Testis (tissue), 2 donors: ENCODE measurements at regions not wholly inside any gene's neighbourhood (a gene's known extent, or its start where the extent isn't known, plus 50 kb on each side); places are given as distances from the start of the nearest gene placed in this dataset.

Source experiments
- DNase-seq: peaks from one replicate; pipeline ENCODE4 v3.0.0-alpha.2; 2019
- H3K27ac ChIP-seq, 2 donors: fragments of 200-600 bp; sonication (generic); one replicate each; pipeline ENCODE4 v1.5.1; 2019
- H3K27me3 ChIP-seq: fragments of 200-600 bp; sonication (generic); one replicate; pipeline ENCODE4 v1.5.1; 2019
- H3K36me3 ChIP-seq: fragments of 200-600 bp; sonication (generic); one replicate; pipeline ENCODE4 v1.5.1; 2017; ENCODE audit warnings: low read depth; ENCODE audit errors: missing control alignments
- H3K4me1 ChIP-seq: fragments of 200-600 bp; sonication (generic); one replicate; pipeline ENCODE4 v1.5.1; 2019
- H3K4me3 ChIP-seq, 2 donors: fragments of 200-600 bp; sonication (generic); one replicate each; pipeline ENCODE4 v1.5.1; 2017 to 2019
- H3K9me3 ChIP-seq: fragments of 200-600 bp; sonication (generic); one replicate; pipeline ENCODE4 v1.5.1; 2017
- POLR2A ChIP-seq: fragments of 450-650 bp; IDR thresholded peaks from one replicate; pipeline ENCODE4 v1.6.1; 2017; ENCODE audit warnings: antibody characterized with exemption, mild to moderate bottlenecking, moderate library complexity
- WGBS, 2 donors: methylation state at CpG; one replicate each; pipeline ENCODE4 v1.1.5; 2018; 5-methylcytosine and 5-hydroxymethylcytosine counted together
- intact Hi-C: fragments of 100-400 bp; cut with DNase I; formaldehyde crosslinking; loops from one replicate; pipeline ENCODE4 v1.15.1; 2023; ENCODE audit warnings: low total_unique reads
- TF ChIP-seq, protein P1 (sequence below), 3 experiments: fragments of 450-650 bp in 2 of 3; fragments of 200-600 bp in 1 of 3; sonication (generic) in 1 of 3; IDR thresholded peaks; one replicate each; pipeline ENCODE4 v1.5.1; 2016 to 2019; ENCODE audit warnings: antibody characterized with exemption in 3 of 3, mild to moderate bottlenecking in 2 of 3, moderate library complexity in 1 of 3

DNA sequence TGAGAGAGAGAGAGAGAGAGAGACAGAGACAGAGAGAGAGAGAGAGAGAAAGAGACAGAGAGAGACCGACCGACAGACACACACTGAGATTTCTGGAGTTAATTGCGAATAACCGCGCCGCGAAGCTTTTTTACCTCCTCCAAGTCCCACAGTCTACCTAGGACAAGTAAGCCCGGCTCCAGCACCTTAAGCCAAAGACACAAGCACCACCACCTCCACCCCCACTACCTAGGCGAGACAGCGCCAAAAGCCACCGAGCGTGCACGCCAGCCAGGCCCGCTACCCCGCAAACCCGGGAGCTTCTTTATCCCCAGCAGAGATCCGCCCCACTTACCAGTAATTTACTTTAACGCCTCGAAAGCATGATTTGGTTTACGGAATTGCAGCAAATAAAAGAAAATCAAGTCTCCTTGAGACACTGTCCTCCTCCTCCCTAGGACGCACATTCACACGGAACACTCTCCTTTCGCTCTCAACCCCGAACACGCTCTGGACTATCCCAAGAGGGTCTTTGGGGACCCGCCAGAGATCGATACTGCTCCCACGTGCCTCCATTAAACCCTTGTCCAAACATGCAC lies 649.6 kb upstream of the DIPK2B start:
- peak overlapping the region; percentile 37 to 55 for H3K4me3 ChIP-seq
- intact Hi-C loops: no loop called here
- WGBS, 2 donors: 0 to 4% methylated on average over 1 to 28 of the region's 28 CpGs
- no peaks in the 10 kb centered on the region for H3K9me3 ChIP-seq
- no peaks in the 10 kb centered on the region for H3K4me1 ChIP-seq
- no peak for TF ChIP-seq POLR2A
- TF ChIP-seq, protein P1, sequence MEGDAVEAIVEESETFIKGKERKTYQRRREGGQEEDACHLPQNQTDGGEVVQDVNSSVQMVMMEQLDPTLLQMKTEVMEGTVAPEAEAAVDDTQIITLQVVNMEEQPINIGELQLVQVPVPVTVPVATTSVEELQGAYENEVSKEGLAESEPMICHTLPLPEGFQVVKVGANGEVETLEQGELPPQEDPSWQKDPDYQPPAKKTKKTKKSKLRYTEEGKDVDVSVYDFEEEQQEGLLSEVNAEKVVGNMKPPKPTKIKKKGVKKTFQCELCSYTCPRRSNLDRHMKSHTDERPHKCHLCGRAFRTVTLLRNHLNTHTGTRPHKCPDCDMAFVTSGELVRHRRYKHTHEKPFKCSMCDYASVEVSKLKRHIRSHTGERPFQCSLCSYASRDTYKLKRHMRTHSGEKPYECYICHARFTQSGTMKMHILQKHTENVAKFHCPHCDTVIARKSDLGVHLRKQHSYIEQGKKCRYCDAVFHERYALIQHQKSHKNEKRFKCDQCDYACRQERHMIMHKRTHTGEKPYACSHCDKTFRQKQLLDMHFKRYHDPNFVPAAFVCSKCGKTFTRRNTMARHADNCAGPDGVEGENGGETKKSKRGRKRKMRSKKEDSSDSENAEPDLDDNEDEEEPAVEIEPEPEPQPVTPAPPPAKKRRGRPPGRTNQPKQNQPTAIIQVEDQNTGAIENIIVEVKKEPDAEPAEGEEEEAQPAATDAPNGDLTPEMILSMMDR (IDR thresholded peaks at IDR 0.05): no peak
- no peak for DNase-seq
- no peaks in the 10 kb centered on the region for H3K27me3 ChIP-seq
- H3K27ac ChIP-seq: no peak overlapping the region
- H3K36me3 ChIP-seq: no peaks in the 10 kb centered on the region

DNA sequence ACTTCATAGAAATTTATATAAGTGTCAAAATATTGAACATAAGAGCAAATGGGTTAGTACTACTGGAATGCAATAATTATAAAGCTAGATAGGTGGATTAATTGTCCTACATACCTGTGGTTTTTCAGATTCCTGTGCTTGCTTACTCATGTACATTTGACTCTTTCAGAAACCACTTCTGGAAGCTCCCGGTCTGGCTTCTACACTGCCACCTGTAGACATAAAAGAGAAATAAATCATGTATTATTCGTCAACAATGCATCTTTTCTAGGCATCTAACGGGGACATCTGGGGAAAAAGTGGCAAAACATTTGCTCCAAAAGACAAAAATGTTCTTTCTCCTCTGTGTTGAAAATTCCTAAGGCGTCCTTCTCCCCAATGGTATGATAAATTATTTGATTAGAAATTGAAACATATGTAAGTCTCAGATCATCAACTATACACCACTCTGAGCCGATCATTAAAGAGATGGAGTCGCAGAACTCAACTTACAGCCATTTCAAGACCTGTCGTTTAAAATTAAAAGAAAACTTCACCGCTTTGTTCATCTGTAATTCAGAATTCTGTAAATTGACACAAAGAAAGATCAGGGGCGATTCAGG lies 648.7 kb upstream of the DIPK2B start:
- Histone ChIP-seq H3K36me3 (no peaks in the 10 kb centered on the region), H3K4me3 (no peak overlapping the region), H3K9me3 (no peaks in the 10 kb centered on the region), H3K4me1 (no peaks in the 10 kb centered on the region), H3K27me3 (no peaks in the 10 kb centered on the region), H3K27ac (no peak overlapping the region)
- WGBS, 2 donors: 17 to 25% methylated on average over 9 of the region's 9 CpGs
- DNase-seq: no peak
- intact Hi-C loops: no loop called here
- TF ChIP-seq POLR2A: no peak
- TF ChIP-seq, protein P1 (IDR thresholded peaks at IDR 0.05): no peak

DNA sequence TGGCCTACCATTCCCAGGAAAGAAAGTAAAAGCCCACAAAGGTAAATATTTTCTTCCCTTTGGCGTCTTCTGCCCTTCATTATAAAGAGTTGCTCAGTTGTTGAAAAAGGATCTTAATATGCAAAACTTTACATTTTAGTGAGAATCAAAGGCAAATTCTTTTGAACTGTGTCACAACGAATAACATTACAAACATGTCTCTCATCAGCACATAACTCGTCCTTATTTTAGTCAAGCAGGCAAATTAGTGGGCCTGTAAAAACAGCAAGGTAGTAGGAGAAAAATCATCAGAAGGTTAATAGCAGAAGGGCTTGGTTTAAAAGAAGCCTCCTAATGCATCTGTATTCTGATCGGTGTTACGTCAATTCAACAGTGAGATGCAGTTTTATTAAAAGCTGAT lies 647.3 kb upstream of the DIPK2B start:
- Histone ChIP-seq H3K27me3 (no peaks in the 10 kb centered on the region), H3K27ac (no peak overlapping the region), H3K4me1 (no peaks in the 10 kb centered on the region), H3K4me3 (no peak overlapping the region), H3K9me3 (no peaks in the 10 kb centered on the region), H3K36me3 (no peaks in the 10 kb centered on the region)
- intact Hi-C loops: no loop called here
- 66 to 83% methylated on average over 5 of the region's 5 CpGs for WGBS, 2 donors
- DNase-seq: no peak
- TF ChIP-seq POLR2A: no peak
- TF ChIP-seq, protein P1 (IDR thresholded peaks at IDR 0.05): no peak

DNA sequence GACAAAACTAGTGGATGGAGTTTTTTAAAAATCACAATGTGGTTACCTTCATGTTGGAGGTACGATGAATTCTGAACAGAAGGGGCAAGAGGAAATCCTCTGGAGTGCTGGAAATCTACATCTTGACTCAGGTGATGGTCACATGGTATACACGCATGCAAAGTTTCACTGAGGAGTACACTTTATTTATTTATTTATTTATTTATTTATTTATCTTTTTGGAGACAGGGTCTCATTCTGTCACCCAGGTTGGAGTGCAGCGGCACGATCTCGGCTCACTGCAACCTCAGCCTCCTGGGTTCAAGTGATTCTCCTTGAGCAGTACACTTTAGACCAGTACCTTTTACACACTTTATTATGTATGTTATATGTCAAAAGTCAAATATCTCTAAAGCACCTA lies 645.7 kb upstream of the DIPK2B start:
- H3K36me3 ChIP-seq: no peaks in the 10 kb centered on the region
- DNase-seq: no peak
- H3K27ac ChIP-seq: no peak overlapping the region
- H3K9me3 ChIP-seq: no peaks in the 10 kb centered on the region
- WGBS, 2 donors: 94 to 97% methylated on average over 5 of the region's 5 CpGs
- H3K4me1 ChIP-seq: no peaks in the 10 kb centered on the region
- no peak overlapping the region for H3K4me3 ChIP-seq
- intact Hi-C loops: no loop called here
- TF ChIP-seq, protein P1 (IDR thresholded peaks at IDR 0.05): no peak
- no peak for TF ChIP-seq POLR2A
- H3K27me3 ChIP-seq: no peaks in the 10 kb centered on the region

DNA sequence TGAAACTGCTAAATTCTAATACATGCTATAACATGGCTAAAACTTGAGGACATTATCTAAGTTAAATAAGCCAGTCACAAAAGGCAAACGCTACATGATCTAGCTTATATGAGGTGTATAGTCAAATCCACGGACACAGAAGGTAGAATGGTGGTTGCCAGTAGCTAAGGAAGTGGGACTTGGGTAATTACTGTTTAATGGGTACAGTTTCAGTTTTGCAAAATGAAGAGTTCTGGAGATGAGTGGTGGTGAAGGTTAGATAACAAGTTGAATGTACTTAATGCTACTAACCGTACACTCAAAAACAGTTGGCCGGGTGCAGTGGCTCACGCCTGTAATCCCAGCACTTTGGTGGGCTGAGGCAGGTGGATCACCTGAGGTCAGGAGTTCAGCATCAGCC lies 644.5 kb upstream of the DIPK2B start:
- TF ChIP-seq POLR2A: no peak
- H3K27me3 ChIP-seq: no peaks in the 10 kb centered on the region
- H3K4me1 ChIP-seq: no peaks in the 10 kb centered on the region
- DNase-seq: no peak
- no peak overlapping the region for H3K4me3 ChIP-seq
- H3K9me3 ChIP-seq: no peaks in the 10 kb centered on the region
- no peaks in the 10 kb centered on the region for H3K36me3 ChIP-seq
- intact Hi-C loops: no loop called here
- no peak overlapping the region for H3K27ac ChIP-seq
- 84 to 99% methylated on average over 5 of the region's 5 CpGs for WGBS, 2 donors
